Nephron (organoid): ENCODE measurements at regions not wholly inside any gene's neighbourhood (a gene's known extent, or its start where the extent isn't known, plus 50 kb on each side); places are given as distances from the start of the nearest gene placed in this dataset.

Experiments used
- H3K27ac Mint-ChIP-seq, 3 experiments: 2 replicates each; pipeline ENCODE4 v1.8.0; 2020; ENCODE audit warnings: mixed read lengths in 3 of 3, mild to moderate bottlenecking in 2 of 3, moderate library complexity in 1 of 3
- H3K27me3 Mint-ChIP-seq: 2 replicates; pipeline ENCODE4 v1.8.0; 2021; ENCODE audit warnings: low read depth, mild to moderate bottlenecking, moderate library complexity, mixed read lengths
- H3K36me3 Mint-ChIP-seq: 2 replicates; pipeline ENCODE4 v1.8.0; 2020; ENCODE audit warnings: low read depth, mixed read lengths
- H3K4me1 Mint-ChIP-seq: 2 replicates; pipeline ENCODE4 v1.8.0; 2020; ENCODE audit warnings: mixed read lengths
- H3K4me3 Mint-ChIP-seq, 3 experiments: 2 replicates each; pipeline ENCODE4 v1.8.0; 2020; ENCODE audit warnings: mild to moderate bottlenecking in 3 of 3, mixed read lengths in 3 of 3, moderate library complexity in 2 of 3
- H3K9me3 Mint-ChIP-seq: 2 replicates; pipeline ENCODE4 v1.8.0; 2020; ENCODE audit warnings: mixed read lengths
- TF ChIP-seq, protein P1 (sequence below), 3 experiments: fragments of 200-600 bp; sonication (generic); IDR thresholded peaks; one replicate each; pipeline ENCODE4 v1.5.0; 2021; ENCODE audit warnings: antibody characterized with exemption in 3 of 3; ENCODE audit not compliant: unreplicated experiment in 3 of 3

- H3K4me3 Mint-ChIP-seq = no peak overlapping the region
- no peaks in the 10 kb centered on the region for H3K27me3 Mint-ChIP-seq
- H3K4me1 Mint-ChIP-seq = peaks cover 68% of the 10 kb centered on the region
Observed at GRCh38 chr13:34004676-34005075, 186.7 kb downstream of the RFC3 start.

DNA sequence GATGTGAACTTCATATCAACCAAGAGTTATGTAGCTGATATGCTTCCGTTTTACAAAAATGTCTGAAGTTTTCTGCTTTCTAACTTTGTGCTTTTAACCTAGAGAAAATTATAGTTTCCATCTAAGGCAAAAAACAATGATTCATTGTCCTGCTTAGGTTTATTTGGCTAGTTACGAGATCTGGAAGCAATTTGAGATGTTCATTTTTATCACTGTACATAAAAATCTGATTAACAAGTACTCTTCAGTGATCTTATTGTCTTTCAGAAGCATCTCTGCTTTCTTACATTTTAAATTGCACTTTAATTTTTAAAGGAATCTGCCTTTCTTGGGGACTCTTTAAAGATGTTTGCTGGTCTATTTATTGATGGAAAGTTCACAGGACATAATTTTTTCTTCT is 188.1 kb downstream of the RFC3 start:
- peaks cover 59% of the 10 kb centered on the region for H3K4me1 Mint-ChIP-seq
- H3K27ac Mint-ChIP-seq = peak overlapping the region in 1 of 3 experiments; percentile 87
- TF ChIP-seq, protein P1, sequence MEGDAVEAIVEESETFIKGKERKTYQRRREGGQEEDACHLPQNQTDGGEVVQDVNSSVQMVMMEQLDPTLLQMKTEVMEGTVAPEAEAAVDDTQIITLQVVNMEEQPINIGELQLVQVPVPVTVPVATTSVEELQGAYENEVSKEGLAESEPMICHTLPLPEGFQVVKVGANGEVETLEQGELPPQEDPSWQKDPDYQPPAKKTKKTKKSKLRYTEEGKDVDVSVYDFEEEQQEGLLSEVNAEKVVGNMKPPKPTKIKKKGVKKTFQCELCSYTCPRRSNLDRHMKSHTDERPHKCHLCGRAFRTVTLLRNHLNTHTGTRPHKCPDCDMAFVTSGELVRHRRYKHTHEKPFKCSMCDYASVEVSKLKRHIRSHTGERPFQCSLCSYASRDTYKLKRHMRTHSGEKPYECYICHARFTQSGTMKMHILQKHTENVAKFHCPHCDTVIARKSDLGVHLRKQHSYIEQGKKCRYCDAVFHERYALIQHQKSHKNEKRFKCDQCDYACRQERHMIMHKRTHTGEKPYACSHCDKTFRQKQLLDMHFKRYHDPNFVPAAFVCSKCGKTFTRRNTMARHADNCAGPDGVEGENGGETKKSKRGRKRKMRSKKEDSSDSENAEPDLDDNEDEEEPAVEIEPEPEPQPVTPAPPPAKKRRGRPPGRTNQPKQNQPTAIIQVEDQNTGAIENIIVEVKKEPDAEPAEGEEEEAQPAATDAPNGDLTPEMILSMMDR (IDR thresholded peaks at IDR 0.05; ENCODE audit: unreplicated experiment in 3 of 3) = no peak
- H3K4me3 Mint-ChIP-seq = no peak overlapping the region
- H3K36me3 Mint-ChIP-seq = no peaks in the 10 kb centered on the region
- H3K27me3 Mint-ChIP-seq = no peaks in the 10 kb centered on the region
- no peaks in the 10 kb centered on the region for H3K9me3 Mint-ChIP-seq

More at GRCh38 chr13:34004676-34005075, 186.7 kb downstream of the RFC3 start:
- TF ChIP-seq, protein P1 (IDR thresholded peaks at IDR 0.05; ENCODE audit: unreplicated experiment in 3 of 3) = no peak
- no peaks in the 10 kb centered on the region for H3K9me3 Mint-ChIP-seq
- peak overlapping the region in 2 of 3 experiments; percentile 43 to 87 for H3K27ac Mint-ChIP-seq
- no peaks in the 10 kb centered on the region for H3K36me3 Mint-ChIP-seq

DNA sequence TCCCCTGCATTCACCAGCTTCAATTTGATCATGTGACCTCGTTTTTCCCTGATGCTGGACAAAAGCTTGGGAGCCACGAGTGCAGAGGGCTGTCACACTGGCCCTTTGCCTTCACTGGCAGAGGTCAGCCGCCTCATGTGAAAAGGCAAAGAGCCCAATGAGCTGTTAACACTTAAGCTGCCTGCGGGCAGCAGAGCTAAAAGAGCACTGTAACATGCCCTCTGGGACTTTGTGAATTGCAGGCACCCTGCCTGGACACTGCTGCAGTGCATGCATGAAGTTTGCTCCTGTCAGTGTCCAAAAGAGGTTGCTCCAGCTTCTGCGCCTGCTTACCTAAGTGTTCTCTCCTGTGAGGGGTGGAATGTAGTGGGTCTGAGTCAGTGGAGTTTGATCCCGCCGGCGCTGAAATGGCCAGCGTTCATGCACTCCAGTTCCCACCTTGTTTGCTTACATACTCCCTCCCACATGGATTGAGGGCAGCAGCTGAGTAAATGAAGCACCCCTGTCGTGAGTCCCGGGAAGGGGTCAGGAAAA is 193.7 kb downstream of the RFC3 start:
- Mint-ChIP-seq H3K27me3 (peaks cover 4% of the 10 kb centered on the region), H3K27ac (no peak overlapping the region), H3K4me1 (peaks cover 5% of the 10 kb centered on the region), H3K36me3 (no peaks in the 10 kb centered on the region), H3K9me3 (no peaks in the 10 kb centered on the region), H3K4me3 (no peak overlapping the region)
- TF ChIP-seq, protein P1 (IDR thresholded peaks at IDR 0.05; ENCODE audit: unreplicated experiment in 3 of 3) = no peak

DNA sequence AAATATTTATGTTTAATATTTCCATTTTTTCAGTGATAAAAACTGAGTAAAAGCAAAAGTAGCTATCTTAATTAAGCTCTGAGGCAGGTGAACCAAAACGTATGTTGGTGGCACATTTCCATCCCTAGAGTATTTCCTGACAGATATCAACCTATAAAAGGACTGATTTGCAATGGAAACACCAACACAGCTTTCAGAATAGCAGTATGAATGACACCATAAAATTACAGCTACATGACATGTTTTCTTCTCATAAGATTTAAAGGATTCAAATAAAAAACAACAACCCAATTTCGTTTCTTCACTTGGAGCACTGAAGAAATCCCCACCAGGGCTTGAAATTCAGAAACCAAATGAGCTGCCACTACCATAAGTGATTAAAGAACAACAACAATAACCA is 194.4 kb downstream of the RFC3 start:
- no peak overlapping the region for H3K4me3 Mint-ChIP-seq
- no peaks in the 10 kb centered on the region for H3K9me3 Mint-ChIP-seq
- H3K27ac Mint-ChIP-seq = no peak overlapping the region
- peaks cover 4% of the 10 kb centered on the region for H3K27me3 Mint-ChIP-seq
- H3K36me3 Mint-ChIP-seq = no peaks in the 10 kb centered on the region
- peaks cover 5% of the 10 kb centered on the region for H3K4me1 Mint-ChIP-seq
- TF ChIP-seq, protein P1 (IDR thresholded peaks at IDR 0.05; ENCODE audit: unreplicated experiment in 3 of 3) = no peak

DNA sequence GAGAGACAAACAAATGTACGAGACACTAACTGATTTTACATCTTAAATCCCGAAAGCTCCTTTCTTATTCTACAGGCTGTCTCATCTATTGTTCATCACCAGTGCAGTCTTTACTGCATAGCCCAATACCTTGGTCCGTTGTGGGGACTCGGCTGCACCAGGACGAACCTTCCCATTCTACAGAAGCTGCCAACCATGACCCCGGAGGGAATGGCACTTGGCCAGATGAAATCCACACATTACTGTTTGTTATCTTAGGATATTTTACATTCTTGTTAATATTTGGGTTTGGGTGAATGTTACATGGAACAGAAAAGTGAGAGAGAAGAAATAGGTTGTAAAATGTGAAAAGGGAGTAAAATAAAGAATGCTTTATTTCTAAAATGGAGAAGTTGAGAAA is 195.1 kb downstream of the RFC3 start:
- no peaks in the 10 kb centered on the region for H3K36me3 Mint-ChIP-seq
- no peaks in the 10 kb centered on the region for H3K9me3 Mint-ChIP-seq
- TF ChIP-seq, protein P1 (IDR thresholded peaks at IDR 0.05; ENCODE audit: unreplicated experiment in 3 of 3) = no peak
- H3K4me3 Mint-ChIP-seq = no peak overlapping the region
- peaks cover 5% of the 10 kb centered on the region for H3K4me1 Mint-ChIP-seq
- peaks cover 4% of the 10 kb centered on the region for H3K27me3 Mint-ChIP-seq
- H3K27ac Mint-ChIP-seq = no peak overlapping the region

DNA sequence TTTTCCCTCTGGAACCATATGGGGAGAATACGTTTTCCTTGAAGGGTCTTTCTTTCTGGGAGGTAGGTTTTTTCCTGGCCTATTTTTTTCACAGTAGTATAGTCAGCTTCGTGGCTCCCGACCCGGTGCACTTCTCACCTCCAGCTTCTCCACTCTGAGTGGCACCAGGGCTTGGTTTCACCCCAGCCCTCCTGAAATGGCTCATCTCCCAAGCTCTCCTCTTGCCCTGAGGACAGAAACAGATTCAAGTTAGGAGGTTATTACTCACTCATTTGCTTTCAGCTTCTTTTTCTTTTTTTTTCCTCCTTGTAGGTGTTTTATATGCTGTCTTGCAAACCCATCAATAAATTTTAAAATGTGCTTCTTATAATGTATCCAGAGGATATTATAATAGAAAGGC is 199.3 kb downstream of the RFC3 start:
- Mint-ChIP-seq H3K4me1 (peaks cover 7% of the 10 kb centered on the region), H3K27ac (no peak overlapping the region), H3K9me3 (peaks cover 15% of the 10 kb centered on the region), H3K36me3 (peaks cover 4% of the 10 kb centered on the region), H3K4me3 (no peak overlapping the region), H3K27me3 (peaks cover 4% of the 10 kb centered on the region)
- TF ChIP-seq, protein P1 (IDR thresholded peaks at IDR 0.05; ENCODE audit: unreplicated experiment in 3 of 3) = no peak
